NT2/D1 (cell line): ENCODE measurements at regions not wholly inside any gene's neighbourhood (a gene's known extent, or its start where the extent isn't known, plus 50 kb on each side); places are given as distances from the start of the nearest gene placed in this dataset.

Experiments used
- DNase-seq: peaks from one replicate; pipeline ENCODE4 v3.0.0-alpha.2; 2011; ENCODE audit warnings: low read depth, low spot score
- H3K27me3 ChIP-seq: 2 replicates; pipeline ENCODE4 v1.6.0; 2011; ENCODE audit warnings: mild to moderate bottlenecking; ENCODE audit not compliant: insufficient read length, insufficient read depth
- H3K36me3 ChIP-seq: 2 replicates; pipeline ENCODE4 v1.6.1; 2011; ENCODE audit warnings: mild to moderate bottlenecking, low read length, mixed read lengths; ENCODE audit not compliant: insufficient read depth, insufficient read length
- H3K4me1 ChIP-seq: 2 replicates; pipeline ENCODE4 v1.5.1; 2011; ENCODE audit not compliant: insufficient read depth, insufficient read length
- H3K4me3 ChIP-seq: 2 replicates; pipeline ENCODE4 v1.5.1; 2011; ENCODE audit warnings: low read depth; ENCODE audit not compliant: insufficient read length
- H3K9ac ChIP-seq: 2 replicates; pipeline ENCODE4 v1.6.0; 2011; ENCODE audit warnings: low read depth; ENCODE audit not compliant: insufficient read length
- H3K9me3 ChIP-seq: 2 replicates; pipeline ENCODE4 v1.5.1; 2011; ENCODE audit warnings: mild to moderate bottlenecking, low read length; ENCODE audit not compliant: insufficient read depth
- SUZ12 ChIP-seq: IDR thresholded peaks from 2 replicates; pipeline ENCODE4 v1.6.1; 2011; ENCODE audit not compliant: insufficient read length, insufficient read depth; ENCODE audit errors: extremely low read depth
- YY1 ChIP-seq: IDR thresholded peaks from 2 replicates; pipeline ENCODE4 v1.6.1; 2011; ENCODE audit not compliant: insufficient read length, insufficient read depth
- ZNF274 ChIP-seq: IDR thresholded peaks from 2 replicates; pipeline ENCODE4 v1.6.1; 2011; ENCODE audit warnings: mild to moderate bottlenecking, low read depth, low read length

GRCh38 chr2:121886059-121886458 lies 130.6 kb downstream of the TSN start:
- TF ChIP-seq ZNF274 (no peak), SUZ12 (no peak), YY1 (no peak)

GRCh38 chr2:121887513-121888188 lies 132.2 kb downstream of the TSN start:
- Histone ChIP-seq H3K9ac (no peak overlapping the region), H3K36me3 (no peaks in the 10 kb centered on the region), H3K27me3 (no peaks in the 10 kb centered on the region), H3K4me3 (no peak overlapping the region), H3K9me3 (peaks cover 5% of the 10 kb centered on the region; the same call in 1 of the 2 replicates), H3K4me1 (peaks cover 9% of the 10 kb centered on the region)
- DNase-seq: no peak
- TF ChIP-seq ZNF274 (no peak), SUZ12 (no peak), YY1 (no peak)

More at GRCh38 chr2:121886059-121886458, 130.6 kb downstream of the TSN start:
- Histone ChIP-seq H3K9ac (no peak overlapping the region), H3K36me3 (no peaks in the 10 kb centered on the region), H3K9me3 (no peaks in the 10 kb centered on the region), H3K4me3 (no peak overlapping the region), H3K4me1 (peaks cover 9% of the 10 kb centered on the region), H3K27me3 (no peaks in the 10 kb centered on the region)
- DNase-seq: no peak

- H3K4me1 ChIP-seq: peaks cover 9% of the 10 kb centered on the region
- no peak overlapping the region for H3K4me3 ChIP-seq
- no peaks in the 10 kb centered on the region for H3K36me3 ChIP-seq
- peaks cover 5% of the 10 kb centered on the region; the same call in 1 of the 2 replicates for H3K9me3 ChIP-seq
- H3K9ac ChIP-seq: no peak overlapping the region
- no peaks in the 10 kb centered on the region for H3K27me3 ChIP-seq
- peak; percentile 28 for DNase-seq
- TF ChIP-seq SUZ12: no peak
- no peak for TF ChIP-seq ZNF274
- TF ChIP-seq YY1: no peak
Measured at GRCh38 chr2:121888189-121888557, 132.7 kb downstream of the TSN start.

- no peak for TF ChIP-seq ZNF274
- no peak for TF ChIP-seq SUZ12
- no peak for TF ChIP-seq YY1
- H3K9me3 ChIP-seq: peaks cover 5% of the 10 kb centered on the region; the same call in 1 of the 2 replicates
- H3K27me3 ChIP-seq: no peaks in the 10 kb centered on the region
Measured at GRCh38 chr2:121890041-121890440, 134.6 kb downstream of the TSN start.

GRCh38 chr2:121895723-121896571 lies 140.5 kb downstream of the TSN start:
- Histone ChIP-seq H3K9ac (no peak overlapping the region), H3K4me3 (no peak overlapping the region), H3K9me3 (peaks cover 5% of the 10 kb centered on the region; the same call in 1 of the 2 replicates), H3K4me1 (no peaks in the 10 kb centered on the region), H3K36me3 (no peaks in the 10 kb centered on the region), H3K27me3 (no peaks in the 10 kb centered on the region)
- TF ChIP-seq YY1 (no peak), ZNF274 (no peak), SUZ12 (no peak)
- DNase-seq: no peak

More at GRCh38 chr2:121890041-121890440, 134.6 kb downstream of the TSN start:
- Histone ChIP-seq H3K4me1 (peaks cover 2% of the 10 kb centered on the region), H3K4me3 (no peak overlapping the region), H3K36me3 (no peaks in the 10 kb centered on the region), H3K9ac (no peak overlapping the region)
- no peak for DNase-seq

- peak; percentile 48 for DNase-seq
- Histone ChIP-seq H3K4me1 (no peaks in the 10 kb centered on the region), H3K4me3 (no peak overlapping the region), H3K27me3 (no peaks in the 10 kb centered on the region), H3K9ac (no peak overlapping the region), H3K36me3 (no peaks in the 10 kb centered on the region), H3K9me3 (no peaks in the 10 kb centered on the region)
- TF ChIP-seq YY1 (peak; percentile 56), SUZ12 (no peak), ZNF274 (no peak)
Measured at GRCh38 chr2:121897335-121897970, 142.0 kb downstream of the TSN start.
